Fibroblast of lung (primary cell): ENCODE measurements at regions not wholly inside any gene's neighbourhood (a gene's known extent, or its start where the extent isn't known, plus 50 kb on each side); places are given as distances from the start of the nearest gene placed in this dataset.
A peak's percentile ranks its signal among the peaks of the same experiment; 100 is the strongest.

Experiments used
- DNase-seq, 2 donors: peaks; one replicate each; pipeline versions ENCODE4 v3.0.0 to v3.0.0-alpha.2; 2010; ENCODE audit warnings: low read depth in 2 of 2
- H2AFZ ChIP-seq: 2 replicates; pipeline ENCODE4 v1.5.1; 2012; ENCODE audit warnings: low read length, control low read depth, inconsistent platforms
- H3K27ac ChIP-seq: 2 replicates; pipeline ENCODE4 v1.5.1; 2011; ENCODE audit warnings: low read length, control low read depth; ENCODE audit not compliant: insufficient read depth
- H3K27me3 ChIP-seq: 2 replicates; pipeline ENCODE4 v1.5.1; 2011; ENCODE audit warnings: mild to moderate bottlenecking, low read length; ENCODE audit not compliant: control insufficient read depth, insufficient read depth
- H3K36me3 ChIP-seq: 2 replicates; pipeline ENCODE4 v1.5.1; 2011; ENCODE audit warnings: low read length; ENCODE audit not compliant: control insufficient read depth, insufficient read depth
- H3K4me1 ChIP-seq: 2 replicates; pipeline ENCODE4 v1.5.1; 2011; ENCODE audit warnings: low read length; ENCODE audit not compliant: control insufficient read depth, insufficient read depth; ENCODE audit errors: extremely low read depth
- H3K4me2 ChIP-seq: 2 replicates; pipeline ENCODE4 v1.5.1; 2011; ENCODE audit warnings: low read length, control low read depth; ENCODE audit not compliant: insufficient read depth; ENCODE audit errors: extremely low read depth
- H3K4me3 ChIP-seq, 4 experiments: fragments of 200-600 bp in 1 of 4; sonication (generic) in 1 of 4; replicated peaks in 1 of 4; 2 replicates each; pipeline ENCODE4 v1.5.1; 2011 to 2016; ENCODE audit warnings: low read length in 4 of 4, low read depth in 3 of 4, mild to moderate bottlenecking in 3 of 4, control low read depth in 2 of 4, inconsistent platforms in 1 of 4, mixed read lengths in 1 of 4; ENCODE audit not compliant: insufficient read depth in 1 of 4; ENCODE audit errors: control extremely low read depth in 1 of 4
- H3K79me2 ChIP-seq: 2 replicates; pipeline ENCODE4 v1.5.1; 2012; ENCODE audit warnings: mild to moderate bottlenecking, low read length, inconsistent platforms; ENCODE audit not compliant: control insufficient read depth, insufficient read depth
- H3K9ac ChIP-seq: 2 replicates; pipeline ENCODE4 v1.5.1; 2011; ENCODE audit warnings: mild to moderate bottlenecking, low read length, control low read depth; ENCODE audit not compliant: insufficient read depth
- H3K9me3 ChIP-seq: 2 replicates; pipeline ENCODE4 v1.5.1; 2012; ENCODE audit warnings: low read depth, low read length; ENCODE audit not compliant: control insufficient read depth, insufficient read depth
- H4K20me1 ChIP-seq: 2 replicates; pipeline ENCODE4 v1.5.1; 2011; ENCODE audit warnings: low read length; ENCODE audit not compliant: control insufficient read depth, insufficient read depth; ENCODE audit errors: extremely low read depth
- CTCF ChIP-seq, 2 donors: IDR thresholded peaks in 1 of 2; conservative IDR thresholded peaks in 1 of 2; 1 replicate in 1 of 2; 2 replicates in 1 of 2; pipeline ENCODE4 v1.5.1; 2011 to 2012; ENCODE audit warnings: low read length in 2 of 2, control low read depth in 1 of 2, inconsistent platforms in 1 of 2, low read depth in 1 of 2, mild to moderate bottlenecking in 1 of 2
- EZH2 ChIP-seq: IDR thresholded peaks from 2 replicates; pipeline ENCODE4 v1.5.1; 2012; ENCODE audit warnings: low read length, control low read depth, mild to moderate bottlenecking; ENCODE audit errors: missing control alignments

- no peak for DNase-seq
- no peaks in the 10 kb centered on the region for H4K20me1 ChIP-seq
- H3K4me1 ChIP-seq: no peaks in the 10 kb centered on the region
Measured at GRCh38 chr11:80900265-80900664, 1459.4 kb upstream of the TENM4 start.

GRCh38 chr11:80899381-80899780 is 1458.6 kb upstream of the TENM4 start:
- no peaks in the 10 kb centered on the region for H3K4me1 ChIP-seq
- no peak overlapping the region for H3K27ac ChIP-seq
- no peaks in the 10 kb centered on the region for H4K20me1 ChIP-seq
- no peak overlapping the region for H3K4me3 ChIP-seq
- H3K79me2 ChIP-seq: no peaks in the 10 kb centered on the region
- no peak overlapping the region for H3K9ac ChIP-seq
- no peaks in the 10 kb centered on the region for H3K36me3 ChIP-seq
- H3K27me3 ChIP-seq: no peaks in the 10 kb centered on the region
- TF ChIP-seq CTCF (conservative IDR thresholded peaks at IDR 0.05 in 1 of 2, IDR thresholded peaks at IDR 0.05 in 1 of 2; ENCODE audit: low read depth in 1 of 2, low read length in 2 of 2): no peak
- no peak for TF ChIP-seq EZH2
- DNase-seq: peak; percentile 21 to 87
- H3K9me3 ChIP-seq: no peaks in the 10 kb centered on the region
- no peak overlapping the region for H2AFZ ChIP-seq
- H3K4me2 ChIP-seq: no peak overlapping the region

More at GRCh38 chr11:80900265-80900664, 1459.4 kb upstream of the TENM4 start:
- no peak overlapping the region for H2AFZ ChIP-seq
- H3K4me3 ChIP-seq: no peak overlapping the region
- H3K36me3 ChIP-seq: no peaks in the 10 kb centered on the region
- no peak overlapping the region for H3K27ac ChIP-seq
- no peaks in the 10 kb centered on the region for H3K27me3 ChIP-seq
- no peaks in the 10 kb centered on the region for H3K9me3 ChIP-seq
- H3K4me2 ChIP-seq: no peak overlapping the region
- no peak for TF ChIP-seq EZH2
- TF ChIP-seq CTCF (conservative IDR thresholded peaks at IDR 0.05 in 1 of 2, IDR thresholded peaks at IDR 0.05 in 1 of 2; ENCODE audit: low read depth in 1 of 2, low read length in 2 of 2): no peak
- H3K79me2 ChIP-seq: no peaks in the 10 kb centered on the region
- H3K9ac ChIP-seq: no peak overlapping the region

GRCh38 chr11:80898910-80899309 is 1458.1 kb upstream of the TENM4 start:
- Histone ChIP-seq H3K4me1 (no peaks in the 10 kb centered on the region), H3K4me3 (no peak overlapping the region), H3K4me2 (no peak overlapping the region), H3K9ac (no peak overlapping the region), H3K36me3 (no peaks in the 10 kb centered on the region), H3K27me3 (no peaks in the 10 kb centered on the region), H3K79me2 (no peaks in the 10 kb centered on the region), H3K27ac (no peak overlapping the region), H3K9me3 (no peaks in the 10 kb centered on the region), H2AFZ (no peak overlapping the region), H4K20me1 (no peaks in the 10 kb centered on the region)
- no peak for DNase-seq
- no peak for TF ChIP-seq CTCF (conservative IDR thresholded peaks at IDR 0.05 in 1 of 2, IDR thresholded peaks at IDR 0.05 in 1 of 2; ENCODE audit: low read depth in 1 of 2, low read length in 2 of 2)
- no peak for TF ChIP-seq EZH2
